Suprapubic skin (tissue), 3 donors: ENCODE measurements at regions not wholly inside any gene's neighbourhood (a gene's known extent, or its start where the extent isn't known, plus 50 kb on each side); places are given as distances from the start of the nearest gene placed in this dataset.

Experiments used
- CTCF ChIP-seq, 2 donors: fragments of 200-600 bp in 1 of 2; fragments of 450-650 bp in 1 of 2; sonication (generic) in 1 of 2; IDR thresholded peaks; one replicate each; pipeline ENCODE4 v1.5.1; 2016 to 2019; ENCODE audit warnings: antibody characterized with exemption in 2 of 2, mild to moderate bottlenecking in 1 of 2, moderate library complexity in 1 of 2
- EP300 ChIP-seq: sonication (generic); formaldehyde crosslinking; IDR thresholded peaks from one replicate; pipeline ENCODE4 v1.6.1; 2017; ENCODE audit warnings: antibody characterized with exemption

DNA sequence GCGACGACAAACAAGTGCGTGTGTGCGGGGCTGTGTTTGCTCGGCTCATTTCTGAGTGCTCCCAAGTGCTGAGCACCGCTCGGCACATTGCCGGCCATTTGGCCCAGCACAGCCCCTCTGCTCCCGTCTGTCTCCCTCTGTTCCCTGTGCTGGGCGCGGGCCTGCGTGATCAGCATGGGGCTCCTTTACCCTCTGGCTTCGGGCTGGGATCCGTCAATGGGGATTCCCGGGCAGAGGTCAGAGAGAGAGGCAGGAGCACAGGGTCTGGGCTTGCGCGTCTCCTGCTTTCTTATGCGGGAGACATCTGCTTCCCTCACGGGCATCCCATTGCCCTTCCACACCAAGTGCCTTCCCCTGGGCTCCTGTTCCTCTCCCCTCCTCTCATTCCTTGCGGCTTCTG is 234.0 kb downstream of the ACKR3 start:
- no peak for TF ChIP-seq EP300
- TF ChIP-seq CTCF (IDR thresholded peaks at IDR 0.05): no peak
